Vagina (tissue), 2 donors: ENCODE measurements at regions not wholly inside any gene's neighbourhood (a gene's known extent, or its start where the extent isn't known, plus 50 kb on each side); places are given as distances from the start of the nearest gene placed in this dataset.
"Not testable (repeated sequence)": the region's sequence is repeated elsewhere in the genome, so short reads cannot be mapped to it uniquely, and the experiment has no call there.

Experiments used
- CTCF ChIP-seq, 3 experiments: fragments of 450-650 bp in 2 of 3; fragments of 200-600 bp in 1 of 3; sonication (generic) in 1 of 3; IDR thresholded peaks; one replicate each; pipeline ENCODE4 v1.5.1; 2017 to 2019; ENCODE audit warnings: antibody characterized with exemption in 3 of 3, mild to moderate bottlenecking in 2 of 3, moderate library complexity in 2 of 3
- POLR2A ChIP-seq, 2 donors: fragments of 450-650 bp; IDR thresholded peaks; one replicate each; pipeline ENCODE4 v1.6.1; 2017; ENCODE audit warnings: antibody characterized with exemption in 2 of 2, mild to moderate bottlenecking in 2 of 2, moderate library complexity in 2 of 2

DNA sequence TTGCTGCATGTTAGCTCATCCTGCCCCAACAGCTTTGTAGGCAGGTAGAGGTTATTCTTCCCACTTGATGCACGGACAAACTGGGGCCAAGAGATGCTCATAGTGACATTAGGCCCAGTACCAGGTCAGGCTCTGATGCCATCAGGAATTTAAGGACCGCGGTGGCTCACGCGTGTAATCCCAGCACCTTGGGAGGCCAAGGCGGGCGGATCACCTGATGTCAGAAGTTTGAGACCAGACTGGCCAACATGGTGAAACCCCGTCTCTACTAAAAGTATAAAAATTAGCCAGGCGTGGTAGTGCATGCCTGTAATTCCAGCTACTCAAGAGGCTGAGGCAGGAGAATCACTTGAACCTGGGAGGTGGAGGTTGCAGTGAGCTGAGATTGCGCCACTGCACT is 110.8 kb downstream of the PHETA1 start:
- not testable (repeated sequence) for TF ChIP-seq POLR2A, CTCF (IDR thresholded peaks at IDR 0.05)
